Activated CD4-positive, alpha-beta memory T cell treated with anti-CD3 and anti-CD28 coated beads, Interleukin-2, amount 10 ng/mL, durations not matched to agents 7 days and 5 days (primary cell): ENCODE measurements at regions not wholly inside any gene's neighbourhood (a gene's known extent, or its start where the extent isn't known, plus 50 kb on each side); places are given as distances from the start of the nearest gene placed in this dataset.

Experiments used
- CTCF ChIA-PET: fragments of 350-600 bp; sonication (Branson Sonifier 250); formaldehyde crosslinking; loops from one replicate; lab custom pipeline; 2021; ENCODE audit warnings: antibody characterized with exemption, inconsistent platforms; lab: Charles Lee
- POLR2A ChIA-PET: fragments of 350-600 bp; sonication (Branson Sonifier 250); formaldehyde crosslinking; loops from one replicate; lab custom pipeline; 2021; ENCODE audit warnings: antibody characterized with exemption; lab: Charles Lee
- DNase-seq: peaks from one replicate; pipeline ENCODE4 v3.0.0-alpha.2; 2020
- H3K27ac Mint-ChIP-seq: one replicate; pipeline ENCODE4 v1.8.0; 2021; ENCODE audit warnings: mild to moderate bottlenecking, mixed read lengths
- H3K27me3 Mint-ChIP-seq: one replicate; pipeline ENCODE4 v1.8.0; 2021; ENCODE audit warnings: mixed read lengths
- H3K36me3 Mint-ChIP-seq: one replicate; pipeline ENCODE4 v1.8.0; 2021; ENCODE audit warnings: low read depth, mixed read lengths
- H3K4me1 Mint-ChIP-seq: one replicate; pipeline ENCODE4 v1.8.0; 2021; ENCODE audit warnings: mixed read lengths
- H3K4me3 Mint-ChIP-seq: one replicate; pipeline ENCODE4 v1.8.0; 2021; ENCODE audit warnings: mild to moderate bottlenecking, mixed read lengths
- H3K9me3 Mint-ChIP-seq: one replicate; pipeline ENCODE4 v1.8.0; 2021; ENCODE audit warnings: mixed read lengths

- H3K4me3 Mint-ChIP-seq, result no peak overlapping the region
- DNase-seq, result no peak
- CTCF ChIA-PET, result no interaction called here
- H3K9me3 Mint-ChIP-seq, result no peaks in the 10 kb centered on the region
- no peaks in the 10 kb centered on the region for H3K4me1 Mint-ChIP-seq
- POLR2A ChIA-PET, result no interaction called here
- no peaks in the 10 kb centered on the region for H3K36me3 Mint-ChIP-seq
- no peaks in the 10 kb centered on the region for H3K27me3 Mint-ChIP-seq
- no peak overlapping the region for H3K27ac Mint-ChIP-seq
Observed at GRCh38 chr9:14383773-14384172, 69.8 kb upstream of the NFIB start.

- Mint-ChIP-seq H3K27me3 (no peaks in the 10 kb centered on the region), H3K9me3 (no peaks in the 10 kb centered on the region), H3K4me3 (no peak overlapping the region), H3K36me3 (no peaks in the 10 kb centered on the region), H3K4me1 (no peaks in the 10 kb centered on the region), H3K27ac (no peak overlapping the region)
- ChIA-PET CTCF (no interaction called here), POLR2A (no interaction called here)
- DNase-seq, result no peak
Observed at GRCh38 chr9:14383294-14383693, 69.4 kb upstream of the NFIB start.

GRCh38 chr9:14380061-14380836 is 66.3 kb upstream of the NFIB start:
- Mint-ChIP-seq H3K27me3 (no peaks in the 10 kb centered on the region), H3K9me3 (no peaks in the 10 kb centered on the region), H3K27ac (no peak overlapping the region), H3K4me3 (no peak overlapping the region), H3K36me3 (no peaks in the 10 kb centered on the region), H3K4me1 (no peaks in the 10 kb centered on the region)
- POLR2A ChIA-PET, result no interaction called here
- CTCF ChIA-PET, result no interaction called here
- DNase-seq, result no peak

- Mint-ChIP-seq H3K27me3 (no peaks in the 10 kb centered on the region), H3K4me3 (no peak overlapping the region), H3K4me1 (no peaks in the 10 kb centered on the region), H3K36me3 (no peaks in the 10 kb centered on the region), H3K27ac (no peak overlapping the region), H3K9me3 (no peaks in the 10 kb centered on the region)
- POLR2A ChIA-PET, result no interaction called here
- CTCF ChIA-PET, result no interaction called here
- no peak for DNase-seq
Observed at GRCh38 chr9:14379280-14379679, 65.3 kb upstream of the NFIB start.

GRCh38 chr9:14373706-14374105 is 59.8 kb upstream of the NFIB start:
- H3K27ac Mint-ChIP-seq, result no peak overlapping the region
- ChIA-PET CTCF (no interaction called here), POLR2A (no interaction called here)
- H3K4me1 Mint-ChIP-seq, result no peaks in the 10 kb centered on the region
- no peaks in the 10 kb centered on the region for H3K36me3 Mint-ChIP-seq
- H3K27me3 Mint-ChIP-seq, result no peaks in the 10 kb centered on the region
- no peak overlapping the region for H3K4me3 Mint-ChIP-seq
- no peak for DNase-seq
- H3K9me3 Mint-ChIP-seq, result no peaks in the 10 kb centered on the region

DNA sequence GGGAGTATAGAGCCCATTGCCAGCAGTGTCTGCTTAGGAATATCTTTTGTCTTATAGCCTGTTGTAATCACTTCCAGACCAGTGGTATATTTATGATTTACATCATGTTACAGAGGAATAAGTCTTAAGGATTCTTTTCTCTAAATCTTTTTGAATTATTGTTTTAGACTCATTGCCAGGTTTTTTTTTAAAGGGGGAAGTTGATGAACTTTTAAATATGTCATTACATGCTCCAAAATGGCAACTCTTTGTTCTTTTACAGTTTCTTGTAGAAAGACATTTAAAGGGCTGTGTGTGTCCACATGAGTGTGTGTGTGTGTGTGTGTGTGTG is 59.4 kb upstream of the NFIB start:
- Mint-ChIP-seq H3K9me3 (no peaks in the 10 kb centered on the region), H3K27ac (no peak overlapping the region), H3K4me1 (no peaks in the 10 kb centered on the region), H3K4me3 (no peak overlapping the region), H3K36me3 (no peaks in the 10 kb centered on the region), H3K27me3 (no peaks in the 10 kb centered on the region)
- DNase-seq, result no peak
- ChIA-PET POLR2A (no interaction called here), CTCF (no interaction called here)

DNA sequence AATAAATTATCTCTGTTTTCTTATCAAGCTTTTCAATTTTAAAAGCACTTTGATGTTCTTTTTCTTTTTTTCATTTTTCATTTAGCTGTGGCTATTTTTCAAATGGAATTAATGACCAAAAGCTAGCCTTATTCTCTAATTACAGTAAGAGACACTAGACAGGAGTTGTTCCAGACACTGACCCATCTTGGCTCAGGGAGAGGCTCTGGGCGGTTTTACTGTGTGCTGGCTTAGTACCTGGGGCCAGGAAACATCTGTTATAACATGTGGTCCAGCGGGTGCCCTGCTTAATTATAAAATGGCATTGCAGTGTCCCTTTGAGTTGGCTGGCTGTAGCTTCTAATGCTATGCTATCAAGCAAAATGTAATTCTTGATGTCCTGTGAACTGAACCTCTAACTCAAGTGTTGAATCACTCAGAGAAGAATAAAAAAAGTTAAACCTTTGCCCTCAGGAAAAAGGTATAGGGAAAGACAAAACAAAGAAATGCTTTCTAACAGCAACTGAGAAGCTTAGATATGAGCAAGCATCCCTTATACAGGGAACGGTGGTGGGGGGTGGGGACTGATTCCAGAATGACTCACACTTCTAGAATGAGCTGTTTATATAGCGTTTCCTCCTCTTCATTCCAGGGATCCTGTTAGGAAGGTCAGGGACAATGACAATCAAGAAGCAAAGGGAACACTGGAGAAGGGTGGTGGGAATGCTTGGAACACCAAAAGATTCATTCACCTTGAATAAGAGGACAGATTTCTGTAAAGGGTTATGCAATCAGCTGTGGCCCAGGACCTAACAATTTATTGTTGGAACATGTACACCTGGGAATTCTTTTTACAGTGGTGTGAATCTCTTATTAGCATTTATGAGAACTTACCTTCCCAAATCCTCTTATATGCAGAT is 58.7 kb upstream of the NFIB start:
- Mint-ChIP-seq H3K9me3 (no peaks in the 10 kb centered on the region), H3K4me1 (no peaks in the 10 kb centered on the region), H3K4me3 (no peak overlapping the region), H3K36me3 (no peaks in the 10 kb centered on the region), H3K27ac (no peak overlapping the region), H3K27me3 (no peaks in the 10 kb centered on the region)
- ChIA-PET POLR2A (no interaction called here), CTCF (no interaction called here)
- no peak for DNase-seq

- peaks cover 2% of the 10 kb centered on the region for H3K27me3 Mint-ChIP-seq
- H3K36me3 Mint-ChIP-seq, result no peaks in the 10 kb centered on the region
- ChIA-PET CTCF (interaction anchor here (0.8 kb wide), 1 partner anchor 16 kb away, joined by 3 read pairs; no protein-coding TSS in a partner anchor), POLR2A (no interaction called here)
- H3K4me1 Mint-ChIP-seq, result no peaks in the 10 kb centered on the region
- no peak overlapping the region for H3K4me3 Mint-ChIP-seq
- no peak for DNase-seq
- no peak overlapping the region for H3K27ac Mint-ChIP-seq
- no peaks in the 10 kb centered on the region for H3K9me3 Mint-ChIP-seq
Observed at GRCh38 chr9:14369011-14369410, 55.1 kb upstream of the NFIB start.

DNA sequence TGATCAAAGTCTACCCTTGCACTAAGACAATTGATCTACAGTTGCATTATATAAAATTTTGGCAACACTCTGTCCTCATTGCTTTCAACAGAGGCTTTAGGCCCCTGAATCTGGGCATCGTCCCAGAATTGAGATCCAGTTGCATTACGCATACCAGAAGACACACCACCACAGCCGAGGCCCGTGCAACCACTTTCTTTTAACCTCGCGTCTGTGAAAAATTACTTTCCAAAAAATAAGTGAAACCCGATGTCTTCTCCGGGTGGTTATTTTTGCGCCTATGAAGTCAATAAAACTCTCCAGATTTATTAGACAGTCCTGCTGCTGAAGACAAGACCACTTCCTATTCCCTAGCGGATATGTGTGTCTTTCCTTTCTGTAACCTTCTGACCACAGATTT is 52.1 kb upstream of the NFIB start:
- no peak for DNase-seq
- Mint-ChIP-seq H3K27ac (no peak overlapping the region), H3K4me3 (no peak overlapping the region), H3K27me3 (peaks cover 2% of the 10 kb centered on the region), H3K4me1 (no peaks in the 10 kb centered on the region), H3K9me3 (no peaks in the 10 kb centered on the region), H3K36me3 (no peaks in the 10 kb centered on the region)
- ChIA-PET POLR2A (no interaction called here), CTCF (no interaction called here)

DNA sequence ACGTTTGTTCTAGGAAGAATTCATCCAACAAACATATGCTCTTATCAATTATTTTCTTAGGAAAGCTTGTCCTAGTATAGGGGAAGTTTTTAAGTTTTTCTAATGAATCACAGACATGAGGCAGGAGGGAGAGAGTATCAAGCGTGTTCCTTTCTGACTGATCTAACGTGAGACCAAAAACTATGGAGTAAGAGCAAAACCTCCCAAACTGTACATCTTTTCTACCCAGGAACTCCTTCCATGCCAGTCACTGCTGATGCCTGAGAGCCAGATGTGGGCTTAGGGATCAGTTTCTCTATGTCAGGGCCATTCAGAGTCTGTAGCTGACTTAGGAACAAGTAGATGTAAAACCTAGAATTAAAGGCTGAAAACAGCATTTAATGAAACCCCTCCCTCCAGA is 51.7 kb upstream of the NFIB start:
- no peaks in the 10 kb centered on the region for H3K36me3 Mint-ChIP-seq
- no peak overlapping the region for H3K4me3 Mint-ChIP-seq
- H3K4me1 Mint-ChIP-seq, result no peaks in the 10 kb centered on the region
- POLR2A ChIA-PET, result no interaction called here
- CTCF ChIA-PET, result no interaction called here
- DNase-seq, result no peak
- no peaks in the 10 kb centered on the region for H3K9me3 Mint-ChIP-seq
- no peak overlapping the region for H3K27ac Mint-ChIP-seq
- peaks cover 2% of the 10 kb centered on the region for H3K27me3 Mint-ChIP-seq
